ENCODE measurements at regions not wholly inside any gene's neighbourhood (a gene's known extent, or its start where the extent isn't known, plus 50 kb on each side); places are given as distances from the start of the nearest gene placed in this dataset.
"Not testable (repeated sequence)": the region's sequence is repeated elsewhere in the genome, so short reads cannot be mapped to it uniquely, and the experiment has no call there.

GRCh38 chr11:47928426-47928825 lies 51.9 kb upstream of the PTPRJ start:
- no peak for DNase-seq

- no peak for DNase-seq
Observed at GRCh38 chr11:47924184-47924691, 56.1 kb upstream of the PTPRJ start.

- no peak for DNase-seq
Observed at GRCh38 chr11:47923667-47924066, 56.7 kb upstream of the PTPRJ start.

DNA sequence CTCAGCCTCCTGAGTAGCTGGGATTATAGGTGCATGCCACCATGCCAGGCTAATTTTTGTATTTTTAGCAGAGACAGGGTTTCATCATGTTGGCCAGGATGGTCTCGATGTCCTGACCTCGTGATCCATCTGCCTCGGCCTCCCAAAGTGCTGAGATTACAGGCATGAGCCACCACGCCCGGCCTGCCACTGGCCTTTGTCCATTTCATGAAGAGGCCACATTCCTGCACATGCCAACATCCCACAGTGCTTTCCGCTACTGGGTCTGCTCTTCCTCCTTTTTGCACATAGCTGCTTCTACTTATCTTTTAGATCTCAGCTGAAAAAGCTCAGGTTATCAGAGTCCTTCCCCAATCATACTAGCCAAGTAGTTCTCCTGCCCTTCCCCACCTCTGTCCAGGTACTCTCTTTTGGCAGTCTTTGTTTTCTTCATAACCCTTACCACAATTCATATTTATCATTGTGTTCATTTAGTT lies 59.2 kb upstream of the PTPRJ start:
- DNase-seq, result not testable (repeated sequence)

DNA sequence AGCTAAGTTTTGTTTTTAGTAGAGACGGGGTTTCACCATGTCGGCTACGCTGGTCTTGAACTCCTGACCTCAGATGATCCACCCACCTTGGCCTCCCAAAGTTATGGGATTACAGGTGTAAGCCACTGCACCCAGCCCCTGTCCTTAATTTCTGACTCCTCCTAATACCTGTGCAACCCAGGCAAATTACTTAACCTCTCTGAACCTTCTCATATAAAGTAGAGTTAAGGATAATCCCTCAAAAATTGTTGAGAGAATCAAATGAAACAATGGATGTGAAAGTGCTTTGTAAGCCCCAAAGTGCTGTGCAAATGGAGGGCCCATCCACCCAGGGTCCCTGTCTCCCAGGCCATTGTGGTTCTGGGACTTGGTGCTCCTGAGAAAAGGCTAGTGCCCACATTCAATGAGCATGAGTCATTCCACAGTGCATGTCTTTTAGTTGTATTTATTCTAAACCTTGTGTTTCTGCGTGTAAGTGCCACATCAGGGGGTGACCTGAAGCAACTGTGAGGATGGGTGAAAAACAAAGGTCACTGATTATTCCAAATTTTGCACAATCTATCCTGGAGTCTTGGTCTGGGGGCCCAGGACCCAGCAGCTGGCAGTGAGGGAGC lies 61.4 kb upstream of the PTPRJ start:
- no peak for DNase-seq

DNA sequence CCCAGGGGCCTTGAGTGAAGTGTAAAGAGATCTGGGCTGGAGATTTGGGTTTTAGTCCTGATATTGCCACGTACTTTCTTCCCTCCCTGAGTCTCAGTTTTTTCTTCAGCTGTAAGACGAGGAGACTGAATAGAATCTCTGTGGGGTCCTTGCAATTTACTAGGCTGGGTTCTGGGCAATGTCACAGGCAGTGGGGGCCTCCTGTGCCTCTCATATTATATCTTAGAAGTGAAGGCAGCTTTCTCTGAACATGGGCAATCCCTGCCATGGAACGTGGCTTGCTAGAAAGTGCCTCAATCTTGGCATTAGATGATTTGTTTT lies 62.0 kb upstream of the PTPRJ start:
- no peak for DNase-seq

DNA sequence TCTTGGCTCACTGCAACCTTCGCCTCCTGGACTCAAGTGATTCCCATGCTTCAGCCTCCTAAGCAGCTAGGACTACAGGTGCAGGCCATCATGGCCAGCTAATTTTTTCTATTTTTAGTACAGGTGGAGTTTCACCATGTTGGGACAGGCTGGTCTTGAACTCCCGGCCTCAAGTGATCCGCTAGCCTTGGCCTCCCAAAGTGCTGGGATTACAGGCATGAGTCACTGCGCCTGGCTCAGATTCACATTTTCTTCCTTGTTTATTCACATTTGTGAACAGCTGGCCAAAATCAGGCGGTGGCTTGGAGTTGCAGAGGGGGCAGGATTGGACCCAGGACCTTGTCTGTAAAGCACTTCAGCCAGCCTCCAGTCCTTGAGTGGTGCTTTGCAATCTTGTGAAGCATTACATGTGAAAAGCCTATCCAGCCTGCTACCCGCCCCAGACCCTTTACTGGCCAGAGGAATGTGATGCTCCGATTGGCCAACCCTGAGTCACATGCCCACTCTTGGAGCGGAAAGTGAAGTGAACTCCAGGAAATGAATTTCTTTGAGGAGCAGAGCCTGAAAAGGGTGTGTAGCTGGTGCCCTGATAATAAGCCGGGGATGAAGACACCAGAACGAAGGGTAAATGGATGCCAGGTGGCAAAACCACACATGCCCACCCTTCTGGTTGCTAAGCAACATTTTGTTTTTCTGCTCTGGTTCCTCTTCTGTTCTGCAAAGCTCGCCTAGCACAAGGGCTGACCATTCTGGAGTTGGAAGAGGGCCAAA lies 62.6 kb upstream of the PTPRJ start:
- peak; percentile 6 for DNase-seq

DNA sequence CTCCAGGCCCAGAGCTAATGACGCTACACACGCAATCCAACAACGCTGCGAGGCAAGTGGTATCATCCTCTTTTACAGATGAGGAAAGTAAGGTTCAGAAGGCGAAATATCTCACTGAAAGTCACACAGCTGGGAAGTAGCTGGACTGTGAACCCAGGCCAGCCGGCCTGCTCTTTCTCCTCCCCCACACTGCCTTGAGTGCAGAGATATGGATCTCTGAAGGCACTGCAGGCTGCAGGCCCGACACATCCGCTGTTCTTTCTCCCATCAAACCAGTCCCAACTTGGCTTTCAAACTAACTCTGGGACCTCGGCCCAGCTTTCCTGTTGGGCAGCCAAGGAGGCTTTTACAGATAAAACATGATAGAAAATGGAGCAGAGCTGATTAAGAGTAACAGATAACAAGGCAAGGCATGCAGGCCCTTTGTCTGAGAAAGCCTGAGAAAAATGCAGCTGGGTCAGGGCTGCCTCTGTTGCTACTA lies 64.0 kb upstream of the PTPRJ start:
- DNase-seq, result no peak

- no peak for DNase-seq
Observed at GRCh38 chr11:47915783-47916182, 64.6 kb upstream of the PTPRJ start.

DNA sequence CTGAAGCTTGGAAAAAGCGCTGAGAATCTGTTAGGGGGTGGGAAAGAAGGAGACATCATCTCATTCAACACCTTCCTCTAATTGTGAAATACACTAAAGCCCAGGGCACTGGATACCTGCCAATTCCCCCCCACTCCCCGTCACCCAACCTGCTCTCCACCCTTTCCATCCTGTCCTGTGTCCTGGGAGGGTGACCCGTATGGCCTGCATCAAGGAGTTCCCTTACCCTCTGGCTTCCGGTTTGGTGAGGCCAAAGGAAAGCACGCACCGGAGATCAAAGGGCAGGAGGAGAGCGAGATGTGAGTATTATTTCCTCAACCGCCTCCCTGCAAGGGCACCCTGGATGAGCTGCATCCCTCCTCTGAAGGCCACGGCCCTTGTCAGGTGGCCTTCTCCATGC lies 65.0 kb upstream of the PTPRJ start:
- no peak for DNase-seq

- no peak for DNase-seq
Observed at GRCh38 chr11:47914743-47915142, 65.6 kb upstream of the PTPRJ start.

- DNase-seq, result no peak
Observed at GRCh38 chr11:47913529-47914244, 65.5 kb upstream of the NUP160 start.

DNA sequence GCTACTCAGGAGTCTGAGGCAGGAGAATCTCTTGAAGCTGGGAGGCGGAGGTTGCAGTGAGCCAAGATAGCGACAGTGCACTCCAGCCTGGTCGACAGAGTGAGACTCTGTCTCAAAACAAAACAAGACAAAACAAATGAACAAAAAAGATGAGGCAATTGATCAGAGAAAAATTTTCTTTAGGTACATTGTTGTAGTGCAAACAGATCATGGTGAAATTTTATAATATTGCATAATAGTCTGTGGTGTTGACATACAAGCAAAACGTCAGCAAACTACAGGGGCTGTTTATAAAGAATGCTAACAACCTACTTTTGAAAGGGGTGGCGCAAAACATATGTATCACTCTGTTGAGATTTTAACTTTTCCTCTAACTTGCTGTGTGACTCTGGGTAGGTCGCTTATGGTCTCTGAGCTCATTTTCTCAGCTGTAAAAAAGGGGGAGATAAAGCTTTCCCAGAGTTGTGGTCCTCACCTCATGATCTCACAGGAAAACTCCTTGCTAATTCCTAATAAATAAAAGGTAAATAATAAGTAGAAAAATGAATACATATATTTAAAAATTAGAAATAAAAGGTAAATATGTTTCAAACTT lies 64.8 kb upstream of the NUP160 start:
- no peak for DNase-seq

- DNase-seq, result no peak
Observed at GRCh38 chr11:47911149-47911548, 63.0 kb upstream of the NUP160 start.

- DNase-seq, result no peak
Observed at GRCh38 chr11:47908198-47908597, 60.0 kb upstream of the NUP160 start.

DNA sequence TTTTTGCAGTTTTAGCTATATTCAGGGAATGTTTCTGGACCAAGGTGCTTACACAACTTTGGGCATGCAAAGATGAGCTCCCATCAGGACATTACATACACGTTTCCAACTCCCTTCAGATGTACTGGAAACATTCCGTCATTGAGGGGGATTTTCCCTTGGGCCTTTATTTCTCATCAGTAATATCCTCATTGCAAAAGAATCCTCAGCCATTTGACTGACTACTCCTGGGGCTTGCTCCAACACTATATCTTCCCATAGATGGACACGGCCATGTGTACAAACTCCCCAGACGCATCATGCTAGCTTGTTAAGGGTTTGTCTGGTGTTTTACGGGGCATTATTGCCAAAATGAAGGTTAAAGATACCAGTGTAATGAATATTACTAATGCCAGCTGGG lies 59.3 kb upstream of the NUP160 start:
- DNase-seq, result no peak

GRCh38 chr11:47906066-47906465 lies 57.9 kb upstream of the NUP160 start:
- no peak for DNase-seq

- no peak for DNase-seq
Observed at GRCh38 chr11:47905358-47906059, 57.4 kb upstream of the NUP160 start.

GRCh38 chr11:47904808-47905207 lies 56.7 kb upstream of the NUP160 start:
- no peak for DNase-seq

DNA sequence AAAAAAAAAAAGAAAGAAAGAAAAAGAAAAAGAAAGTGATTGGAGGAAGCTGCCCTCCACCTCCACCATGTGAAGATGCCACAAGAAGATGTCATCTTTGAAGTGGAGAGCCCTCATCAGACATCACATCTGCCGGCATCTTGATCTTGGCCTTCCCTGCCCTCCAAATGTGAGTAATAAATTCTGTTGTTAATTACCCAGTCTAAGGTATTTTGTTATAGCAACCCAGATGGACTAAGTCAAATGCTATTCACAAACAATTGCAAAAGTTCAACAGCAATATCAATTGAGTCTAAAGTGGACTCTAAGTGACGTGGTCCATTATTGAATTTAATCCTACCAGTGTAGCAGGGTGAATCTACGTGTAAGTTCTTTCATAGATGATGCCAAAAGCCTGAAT lies 55.9 kb upstream of the NUP160 start:
- no peak for DNase-seq

GRCh38 chr11:47899801-47900200 lies 51.7 kb upstream of the NUP160 start:
- DNase-seq, result no peak
